Ovary (tissue), 3 donors: ENCODE measurements at regions not wholly inside any gene's neighbourhood (a gene's known extent, or its start where the extent isn't known, plus 50 kb on each side); places are given as distances from the start of the nearest gene placed in this dataset.

Source experiments
- CTCF ChIP-seq, 3 donors: fragments of 450-650 bp in 2 of 3; fragments of 200-600 bp in 1 of 3; IDR thresholded peaks; one replicate each; pipeline versions ENCODE4 v1.5.1 to v1.8.0; 2016 to 2022; ENCODE audit warnings: antibody characterized with exemption in 3 of 3, mild to moderate bottlenecking in 1 of 3
- EP300 ChIP-seq: sonication (generic); formaldehyde crosslinking; IDR thresholded peaks from one replicate; pipeline ENCODE4 v1.6.1; 2017; ENCODE audit warnings: antibody characterized with exemption
- POLR2A ChIP-seq: fragments of 450-650 bp; IDR thresholded peaks from one replicate; pipeline ENCODE4 v1.6.1; 2017; ENCODE audit warnings: antibody characterized with exemption, mild to moderate bottlenecking, moderate library complexity
- donor health status: DM: no; HTN: no; CAD: no.

DNA sequence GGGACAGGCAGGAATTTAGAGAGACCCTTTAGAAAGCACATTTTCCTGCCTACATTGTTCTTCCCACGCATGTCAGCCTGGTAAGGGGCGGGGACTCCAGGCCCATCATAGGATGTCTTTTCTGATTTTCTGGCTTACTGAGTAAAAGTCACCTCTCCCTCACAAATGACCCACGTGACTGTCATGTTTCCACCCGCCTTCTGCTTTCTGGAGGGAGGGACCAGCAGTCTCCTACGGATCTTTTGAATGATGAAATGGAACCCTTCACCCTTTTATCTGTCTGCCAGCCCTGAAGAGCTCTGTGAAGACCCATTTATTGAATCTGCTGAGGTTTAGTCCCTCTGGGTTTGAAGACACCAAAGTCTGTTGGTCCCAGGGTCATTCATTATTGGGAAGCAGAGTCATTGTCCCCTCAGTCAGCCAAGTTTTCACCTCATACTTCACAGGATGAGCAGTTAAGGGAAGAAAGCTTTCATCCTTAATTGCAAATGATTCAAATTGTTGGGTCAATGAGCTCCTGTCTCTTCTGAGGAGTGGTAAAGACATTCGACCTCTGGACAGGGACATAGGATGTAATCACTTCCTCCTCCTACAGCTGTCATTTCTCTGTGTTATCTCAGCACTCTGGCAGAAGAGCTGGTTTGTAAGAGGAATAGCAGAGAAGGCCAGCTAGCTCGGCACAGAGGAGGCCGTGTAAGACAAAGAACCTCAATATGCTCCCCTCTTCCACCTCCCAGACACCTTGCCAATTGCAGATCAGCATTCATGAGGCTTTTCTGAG, 446.1 kb downstream of the HS3ST3B1 start:
- TF ChIP-seq POLR2A = no peak
- TF ChIP-seq CTCF (IDR thresholded peaks at IDR 0.05) = no peak
- TF ChIP-seq EP300 = no peak
